Left forelimb (tissue), 1 donor: ENCODE measurements at regions not wholly inside any gene's neighbourhood (a gene's known extent, or its start where the extent isn't known, plus 50 kb on each side); places are given as distances from the start of the nearest gene placed in this dataset.

Experiments used
- DNase-seq: peaks from one replicate; pipeline ENCODE4 v3.0.0-alpha.2; 2018; ENCODE audit warnings: low spot score

DNA sequence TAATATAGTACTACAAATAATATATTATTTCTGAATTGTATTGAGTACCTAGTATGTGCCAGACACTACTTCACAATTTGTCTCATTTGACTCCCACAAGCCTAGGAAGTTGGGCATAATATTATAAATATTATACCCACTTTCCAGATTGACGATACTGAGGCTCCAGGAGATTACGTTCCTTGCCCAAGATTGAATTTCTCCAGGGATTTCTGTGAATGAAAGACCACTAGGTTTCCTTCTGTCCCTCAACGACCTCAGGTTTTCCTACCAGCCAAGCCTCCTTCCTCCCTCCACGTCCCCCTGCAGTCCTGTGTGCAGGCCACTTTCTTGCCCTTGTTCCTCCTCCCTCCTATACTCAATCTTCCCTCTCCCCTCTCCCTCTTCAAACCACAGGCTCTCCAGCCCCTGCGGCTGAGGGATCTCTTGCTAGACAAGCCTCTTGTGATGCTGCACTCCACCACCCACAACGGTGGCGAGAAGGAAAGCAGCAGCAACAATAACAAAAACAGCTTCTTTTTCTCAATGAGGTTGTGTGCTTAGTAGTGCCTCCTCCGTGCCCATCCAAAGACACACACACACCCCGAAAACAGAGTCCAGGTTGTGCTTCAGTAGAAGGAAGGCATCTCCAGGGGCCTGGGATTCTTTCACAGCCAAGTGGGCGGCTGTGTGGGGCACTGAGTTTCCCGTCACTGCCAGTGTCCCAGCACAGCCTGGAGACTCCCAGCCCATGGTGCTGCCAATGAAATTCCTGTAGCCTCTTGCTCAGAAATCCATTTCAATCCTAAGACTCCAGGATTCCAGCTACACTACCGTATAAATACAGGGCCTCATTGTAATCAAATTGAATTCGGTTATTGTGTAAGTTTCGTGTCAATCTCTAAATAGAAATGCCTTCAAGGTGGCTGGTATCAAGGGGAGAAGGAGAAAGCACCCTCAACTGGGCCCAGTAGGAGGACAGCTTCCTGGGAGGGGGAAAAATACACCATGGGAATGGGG, 94.4 kb downstream of the NCR2 start:
- DNase-seq = no peak

- no peak for DNase-seq
Measured at GRCh38 chr6:41430875-41431274, 95.5 kb downstream of the NCR2 start.

GRCh38 chr6:41432280-41432679, 96.9 kb downstream of the NCR2 start:
- DNase-seq = no peak

- DNase-seq = no peak
Measured at GRCh38 chr6:41434803-41435481, 99.5 kb downstream of the NCR2 start.

- DNase-seq = no peak
Measured at GRCh38 chr6:41437604-41438003, 102.2 kb downstream of the NCR2 start.

GRCh38 chr6:41438746-41439145, 103.3 kb downstream of the NCR2 start:
- no peak for DNase-seq

GRCh38 chr6:41439524-41440418, 104.4 kb downstream of the NCR2 start:
- no peak for DNase-seq

DNA sequence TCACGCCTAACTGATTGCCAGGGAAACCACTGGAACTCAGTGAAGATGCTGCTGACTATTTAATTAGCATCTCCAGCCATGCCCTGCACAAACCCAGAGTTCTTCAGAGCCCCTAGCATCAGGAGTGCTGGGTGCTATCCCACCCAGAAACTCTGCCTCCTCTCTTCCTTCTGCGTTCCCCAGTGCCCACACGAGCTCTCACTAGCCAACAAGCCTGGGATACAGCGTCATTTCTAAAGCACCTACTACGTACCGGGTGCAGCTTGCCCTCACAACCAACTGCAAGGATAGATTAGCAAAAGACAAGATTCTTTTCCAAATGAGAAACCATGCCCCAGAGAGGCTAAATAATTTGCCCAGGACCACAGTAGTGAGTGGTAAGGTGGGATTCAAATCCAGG, 105.2 kb upstream of the FOXP4 start:
- no peak for DNase-seq

DNA sequence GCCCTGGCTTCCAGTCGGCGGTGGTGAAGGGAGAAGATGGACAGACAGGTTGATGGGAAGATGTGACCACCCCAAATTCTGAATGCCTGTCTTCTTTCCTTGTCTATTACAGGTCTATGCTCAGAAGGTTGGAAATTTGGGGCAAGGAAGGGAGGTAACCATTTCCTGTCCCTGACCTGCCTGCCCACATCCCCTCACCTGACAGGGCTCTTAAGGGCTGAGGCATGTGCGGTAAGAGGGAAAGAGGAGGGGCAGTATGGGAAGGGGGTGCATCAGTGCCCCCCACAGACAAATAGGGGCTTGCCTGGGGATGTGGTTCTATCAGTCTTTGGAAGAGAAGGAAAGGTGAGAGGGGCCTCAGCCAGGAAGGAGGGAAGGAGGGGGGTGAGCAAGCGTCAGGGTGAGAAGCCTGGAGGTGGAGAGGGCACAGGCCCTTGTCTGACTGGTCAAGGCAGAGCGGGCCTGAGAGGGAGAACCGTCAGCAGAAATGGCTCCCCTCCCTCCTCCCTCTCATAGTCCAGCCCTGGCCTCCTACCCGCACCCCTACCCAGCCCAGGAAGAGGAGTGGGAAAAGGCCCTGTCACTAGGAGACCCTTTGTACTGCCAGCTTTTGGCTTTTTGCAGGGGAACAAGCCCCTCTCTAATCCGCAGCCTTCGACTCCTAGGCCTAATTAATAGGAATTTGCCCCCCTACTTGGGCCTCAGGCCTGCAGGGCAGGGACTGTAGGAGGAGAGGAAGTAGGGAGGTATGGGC, 104.4 kb upstream of the FOXP4 start:
- DNase-seq = no peak

DNA sequence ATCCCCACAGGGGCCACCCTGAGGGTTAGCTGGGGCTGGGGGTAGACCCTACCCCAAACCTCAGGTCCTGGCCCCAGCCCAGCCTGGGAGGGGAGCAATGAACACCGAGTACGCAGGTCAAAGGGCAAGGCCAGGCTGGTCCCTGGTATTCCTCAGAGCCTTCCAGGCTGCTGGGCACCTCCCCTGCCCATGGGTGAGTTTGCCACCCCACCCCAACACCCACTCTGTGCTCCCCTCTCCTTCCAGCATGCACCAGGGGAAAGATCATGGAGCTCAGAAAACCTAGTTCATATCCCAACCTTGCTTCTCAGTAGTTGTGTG, 103.9 kb upstream of the FOXP4 start:
- no peak for DNase-seq

GRCh38 chr6:41442800-41443501, 103.2 kb upstream of the FOXP4 start:
- DNase-seq = peak; percentile 86

DNA sequence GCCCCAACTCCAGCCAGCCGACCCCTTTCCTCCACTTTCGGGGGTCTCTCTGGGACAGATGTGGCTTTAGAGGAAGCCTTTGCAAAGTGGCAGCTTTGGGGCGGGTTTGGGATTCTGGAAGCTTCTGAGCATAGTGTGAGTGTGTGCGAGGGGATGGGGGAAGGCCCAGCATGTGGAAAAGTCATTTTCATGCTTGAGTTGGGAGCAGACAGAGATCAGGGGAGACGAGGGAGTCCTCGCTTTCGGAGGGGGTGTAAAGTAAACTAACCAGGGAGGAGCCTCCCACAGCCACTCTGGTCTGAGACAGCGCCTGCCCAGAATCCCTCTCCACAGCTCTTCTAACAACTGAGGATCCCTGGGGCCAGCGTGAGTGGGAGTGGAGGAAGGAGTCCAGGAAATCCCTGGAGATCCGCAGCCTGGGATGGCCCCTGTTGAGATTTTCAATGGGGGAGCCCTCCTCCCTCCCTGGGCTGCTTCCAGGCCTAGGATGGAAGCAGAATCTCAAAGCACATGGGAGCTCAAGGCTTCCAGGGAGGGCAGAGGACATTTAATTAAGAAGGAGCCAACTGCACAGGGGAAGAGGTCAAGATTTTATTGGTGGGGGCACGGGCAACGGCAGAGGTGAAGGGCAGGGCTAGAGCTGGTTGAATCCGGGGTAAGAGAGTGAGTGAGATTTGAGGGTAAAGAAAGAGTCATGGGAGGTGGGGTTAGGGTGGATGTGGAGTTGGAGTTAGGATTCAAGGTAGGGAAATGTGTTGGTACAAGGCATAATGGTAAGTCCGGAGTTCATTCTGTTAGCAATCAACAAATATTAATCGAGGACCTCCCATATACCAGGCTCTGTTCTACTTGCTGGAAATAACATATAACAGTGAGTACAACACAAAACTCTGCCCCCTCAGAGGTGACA, 102.3 kb upstream of the FOXP4 start:
- peak; percentile 78 for DNase-seq

DNA sequence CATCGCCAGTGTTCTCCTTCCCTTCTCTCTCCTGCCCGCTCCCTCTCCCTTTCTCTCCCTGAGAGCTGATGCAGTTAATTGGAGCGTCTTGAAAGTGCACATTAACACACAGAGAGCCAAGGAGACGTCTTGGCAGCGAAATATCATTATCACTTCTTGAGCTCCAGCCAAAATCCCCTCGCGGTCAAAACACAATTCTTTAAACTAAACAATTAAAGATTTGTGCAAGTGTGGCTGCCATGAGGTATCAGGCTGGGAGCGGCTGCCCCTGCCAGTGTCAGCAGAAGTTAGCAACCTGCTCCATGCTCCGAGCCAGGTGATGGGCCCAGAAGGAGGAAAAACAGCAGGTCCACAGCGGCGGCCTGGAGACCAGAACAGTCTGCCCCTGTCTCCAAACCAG, 100.9 kb upstream of the FOXP4 start:
- no peak for DNase-seq

DNA sequence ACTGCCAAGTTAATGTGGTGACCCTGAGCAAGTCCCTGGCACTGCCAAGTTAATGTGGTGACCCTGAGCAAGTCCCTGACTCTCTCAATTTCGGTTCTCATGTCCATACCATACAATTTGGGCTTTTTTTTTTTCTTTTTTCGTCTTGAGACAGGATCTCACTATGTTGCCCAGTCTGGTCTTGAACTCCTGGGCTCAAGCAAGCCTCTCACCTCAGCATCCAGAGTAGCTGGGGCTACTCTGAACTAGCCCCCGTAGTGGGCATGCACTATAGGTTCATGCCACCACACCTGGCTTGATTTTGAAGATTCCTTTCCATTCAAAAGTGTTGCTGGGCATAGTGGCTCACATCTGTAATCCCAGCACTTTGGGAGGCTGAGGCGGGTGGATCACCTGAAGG, 100.0 kb upstream of the FOXP4 start:
- no peak for DNase-seq

- DNase-seq = no peak
Measured at GRCh38 chr6:41446907-41447545, 99.2 kb upstream of the FOXP4 start.

GRCh38 chr6:41448256-41448655, 97.9 kb upstream of the FOXP4 start:
- no peak for DNase-seq

DNA sequence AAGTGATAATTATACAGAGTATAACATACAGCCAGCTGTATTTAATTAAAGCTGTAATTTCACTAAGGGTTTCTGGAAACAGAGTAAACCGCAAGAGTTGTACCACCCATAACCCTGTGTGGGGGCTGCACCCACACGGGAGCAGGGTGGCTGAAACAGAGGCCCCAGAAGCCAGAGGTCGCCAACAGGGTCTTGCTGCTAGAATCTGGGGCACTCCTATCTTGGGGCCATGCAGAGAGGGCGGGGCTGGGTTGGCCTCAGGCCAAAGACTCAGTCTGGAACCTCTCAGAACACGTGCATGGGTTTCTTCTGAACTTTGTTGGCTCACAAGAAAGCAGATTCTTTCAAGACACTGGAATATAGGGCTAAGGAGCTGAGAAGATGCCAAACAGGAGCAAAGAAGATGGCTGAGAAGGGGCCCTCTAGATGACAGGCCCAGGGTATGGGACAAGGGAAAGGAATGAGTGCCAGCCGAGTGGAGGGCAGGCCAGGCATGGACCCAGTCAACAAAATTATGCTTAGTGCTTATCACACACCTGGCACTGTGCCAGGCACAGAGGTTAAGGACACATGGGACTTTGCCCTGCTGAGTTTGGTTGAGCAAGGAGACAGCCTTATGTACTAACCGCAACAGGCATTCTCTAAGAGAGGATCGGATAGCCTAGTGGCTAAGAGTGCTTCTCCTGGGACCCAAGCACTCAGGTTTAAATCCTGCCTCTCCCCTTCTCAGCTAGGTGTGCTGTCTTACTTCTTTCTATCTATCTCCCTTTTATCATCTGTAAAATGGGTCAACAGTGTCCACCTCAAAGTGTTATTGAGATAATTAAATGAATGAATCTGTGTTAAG, 96.6 kb upstream of the FOXP4 start:
- DNase-seq = no peak

DNA sequence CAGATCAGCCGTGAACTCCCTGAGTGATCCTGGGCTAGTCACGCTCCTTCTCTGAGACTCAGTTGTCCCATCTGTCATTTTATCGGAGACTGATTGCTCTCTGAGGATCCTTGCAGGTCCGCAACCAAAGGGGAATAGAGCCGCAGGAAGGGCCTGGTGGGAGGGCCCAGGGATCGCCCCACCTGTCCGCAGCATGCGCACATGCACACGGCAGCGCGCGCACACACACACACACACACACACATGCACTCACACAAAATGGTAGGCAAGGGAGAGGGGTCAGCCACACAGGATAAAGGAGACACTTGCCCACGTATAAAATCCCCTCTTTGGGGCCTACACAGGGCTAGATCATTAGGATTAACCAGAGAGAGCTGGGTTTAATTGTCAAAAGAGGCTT, 95.6 kb upstream of the FOXP4 start:
- no peak for DNase-seq

DNA sequence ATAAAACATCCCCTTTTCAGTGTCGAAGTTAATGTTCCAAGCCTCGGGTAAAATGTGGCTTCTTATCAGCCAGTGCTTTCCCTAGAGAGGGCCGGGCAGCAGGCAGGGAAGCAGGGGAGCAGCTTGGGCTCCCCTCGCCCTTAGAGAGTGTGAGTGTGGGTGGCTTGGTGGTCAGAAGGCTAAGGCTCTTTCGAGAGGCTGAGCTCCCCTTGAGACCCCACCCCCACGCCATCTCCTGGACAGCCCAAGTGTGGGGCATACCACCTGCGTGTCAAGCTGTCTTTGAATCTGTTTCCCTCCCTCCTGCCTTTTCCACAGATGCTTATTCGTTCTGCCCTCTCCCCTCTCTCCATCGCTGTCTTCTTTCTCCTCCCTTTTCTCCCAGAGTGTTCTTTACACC, 95.1 kb upstream of the FOXP4 start:
- DNase-seq = no peak
